ENCODE measurements at regions not wholly inside any gene's neighbourhood (a gene's known extent, or its start where the extent isn't known, plus 50 kb on each side); places are given as distances from the start of the nearest gene placed in this dataset.

DNA sequence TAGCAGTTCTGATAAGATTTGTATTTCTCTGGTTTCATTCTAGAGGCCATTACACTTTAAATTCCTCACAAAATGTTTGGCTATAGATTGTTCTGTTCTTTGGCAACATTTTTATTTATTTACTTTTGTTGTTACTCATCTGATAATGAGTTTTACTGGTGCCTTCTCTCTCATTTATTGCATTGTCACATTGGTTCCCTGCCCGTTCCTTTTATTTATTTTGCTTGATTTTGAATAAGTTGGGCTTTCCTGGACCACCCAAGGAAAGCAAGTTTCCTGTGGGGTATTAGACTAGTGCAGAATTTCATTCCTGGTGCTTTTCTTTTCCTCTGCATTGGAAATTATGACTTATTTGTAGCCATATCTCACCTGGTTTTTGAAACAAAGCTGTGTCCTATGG, 232.0 kb downstream of the SOCS6 start:
- H3K9me3 ChIP-seq (ENCODE audit: control insufficient read depth, insufficient read depth, low read depth, low read length), result no peaks in the 10 kb centered on the region
- peaks cover 35% of the 10 kb centered on the region for H3K4me1 ChIP-seq (ENCODE audit: control insufficient read depth, insufficient read depth, low read length)
- H3K4me3 ChIP-seq (ENCODE audit: low read depth in 2 of 2, low read length in 2 of 2), result no peak overlapping the region
- CTCF ChIA-PET, result no interaction called here
- TF ChIP-seq SIN3A (IDR thresholded peaks at IDR 0.05; ENCODE audit: borderline replicate concordance, insufficient read depth, low read depth, low read length) (no peak), POLR2AphosphoS5 (IDR thresholded peaks at IDR 0.05; ENCODE audit: low read depth, low read length) (no peak), CTCF (IDR thresholded peaks at IDR 0.05) (no peak), REST (IDR thresholded peaks at IDR 0.05; ENCODE audit: insufficient read depth in 1 of 2, low read depth in 2 of 2, low read length in 1 of 2) (no peak), TCF7L2 (IDR thresholded peaks at IDR 0.05; ENCODE audit: low read depth, low read length) (no peak)
- H3K27ac ChIP-seq (ENCODE audit: low read length), result peak overlapping the region; percentile 82
- H3K36me3 ChIP-seq (ENCODE audit: control insufficient read depth, insufficient read depth, low read length), result no peaks in the 10 kb centered on the region
- ATAC-seq, result peak; percentile 49; the same call in 1 of the 2 replicates
- in situ Hi-C loops (cut with HindIII; ENCODE audit: low pct_unique_long_range_greater_than_20kb, low sequenced_read_pairs), result no loop called here
- POLR2A ChIA-PET, result no interaction called here
- H3K27me3 ChIP-seq (ENCODE audit: control insufficient read depth, insufficient read depth, low read length), result no peaks in the 10 kb centered on the region
- no peak for DNase-seq (ENCODE audit: low read depth, low spot score)
- intact Hi-C loops (cut with micrococcal nuclease; ENCODE audit: unreplicated experiment), result no loop called here
- BruUV-seq (replicated peaks), result no TSS peak

DNA sequence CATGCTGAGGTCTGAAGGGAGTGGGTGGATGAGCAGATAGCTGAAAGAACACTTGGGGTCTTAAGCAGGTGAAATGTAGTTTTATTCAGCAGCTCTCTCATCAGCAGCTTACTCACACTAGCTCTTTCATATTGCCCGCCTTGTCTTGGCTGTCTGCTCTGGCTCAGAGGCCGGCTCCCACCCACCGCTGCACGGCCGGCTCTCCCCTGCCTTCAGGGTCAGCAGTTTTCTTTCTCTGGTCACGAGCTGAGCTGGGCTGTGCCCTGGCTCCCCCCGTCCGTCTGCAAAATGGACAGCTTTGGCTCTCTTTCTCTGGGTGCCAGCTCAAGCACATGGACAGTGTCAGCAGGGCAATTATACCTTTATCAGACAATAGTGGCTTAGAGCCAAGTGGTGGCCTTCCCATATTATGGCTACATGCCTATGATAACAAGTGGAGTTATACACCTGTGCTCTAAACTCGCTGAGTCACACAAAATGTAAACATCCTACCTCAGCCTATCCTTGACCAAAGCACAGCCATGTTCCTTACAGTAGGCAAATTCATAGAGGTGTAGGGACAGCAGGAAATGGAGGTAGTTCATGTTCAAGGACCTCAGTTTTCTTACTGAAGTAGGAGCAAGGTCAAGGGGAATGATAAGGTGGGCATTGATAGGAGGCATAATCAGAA, 224.8 kb downstream of the SOCS6 start:
- DNase-seq (ENCODE audit: low read depth, low spot score) (no peak), ATAC-seq (no peak)
- no peaks in the 10 kb centered on the region for H3K4me1 ChIP-seq (ENCODE audit: control insufficient read depth, insufficient read depth, low read length)
- H3K27ac ChIP-seq (ENCODE audit: low read length), result peak overlapping the region; percentile 54; the same call in 1 of the 2 replicates
- intact Hi-C loops (cut with micrococcal nuclease; ENCODE audit: unreplicated experiment) (no loop called here), in situ Hi-C loops (cut with HindIII; ENCODE audit: low pct_unique_long_range_greater_than_20kb, low sequenced_read_pairs) (no loop called here)
- CTCF ChIA-PET, result no interaction called here
- no peak overlapping the region for H3K4me3 ChIP-seq (ENCODE audit: low read depth in 2 of 2, low read length in 2 of 2)
- BruUV-seq (replicated peaks), result no TSS peak
- POLR2A ChIA-PET, result no interaction called here
- H3K27me3 ChIP-seq (ENCODE audit: control insufficient read depth, insufficient read depth, low read length), result no peaks in the 10 kb centered on the region
- no peaks in the 10 kb centered on the region for H3K36me3 ChIP-seq (ENCODE audit: control insufficient read depth, insufficient read depth, low read length)
- no peaks in the 10 kb centered on the region for H3K9me3 ChIP-seq (ENCODE audit: control insufficient read depth, insufficient read depth, low read depth, low read length)
- no peak for TF ChIP-seq CTCF (IDR thresholded peaks at IDR 0.05)
- TF ChIP-seq TCF7L2 (IDR thresholded peaks at IDR 0.05; ENCODE audit: low read depth, low read length), result no peak
- TF ChIP-seq SIN3A (IDR thresholded peaks at IDR 0.05; ENCODE audit: borderline replicate concordance, insufficient read depth, low read depth, low read length), result no peak
- TF ChIP-seq POLR2AphosphoS5 (IDR thresholded peaks at IDR 0.05; ENCODE audit: low read depth, low read length), result no peak
- TF ChIP-seq REST (IDR thresholded peaks at IDR 0.05; ENCODE audit: insufficient read depth in 1 of 2, low read depth in 2 of 2, low read length in 1 of 2), result no peak
